ENCODE measurements at regions not wholly inside any gene's neighbourhood (a gene's known extent, or its start where the extent isn't known, plus 50 kb on each side); places are given as distances from the start of the nearest gene placed in this dataset.

GRCh38 chr3:141430316-141430715, 56.5 kb upstream of the RASA2 start:
- DNase-seq (no peak), ATAC-seq (ENCODE audit: insufficient read depth, low FRiP score) (no peak)
- no peak for TF ChIP-seq CTCF (IDR thresholded peaks at IDR 0.05; ENCODE audit: control extremely low read depth, extremely low read depth)
- Histone ChIP-seq H3K9me3 (ENCODE audit: control insufficient read depth in 4 of 4, insufficient read depth in 3 of 4, low read length in 3 of 4) (no peaks in the 10 kb centered on the region), H3K27me3 (ENCODE audit: control insufficient read depth in 3 of 3, insufficient read depth in 3 of 3, low read length in 2 of 3) (no peaks in the 10 kb centered on the region), H3K9ac (ENCODE audit: insufficient read depth in 1 of 2, low read length in 2 of 2) (no peak overlapping the region), H3K36me3 (ENCODE audit: control insufficient read depth in 4 of 4, insufficient read depth in 4 of 4, low read length in 4 of 4) (peaks cover 0 to 27% (median 11%) of the 10 kb centered on the region in 4 donors), H3K27ac (ENCODE audit: low read depth in 1 of 2, low read length in 1 of 2) (peak overlapping the region; percentile 50 to 53), H3K4me3 (no peak overlapping the region), H3K4me1 (ENCODE audit: control insufficient read depth in 5 of 5, insufficient read depth in 5 of 5, low read length in 5 of 5) (peaks cover 10 to 34% (median 17%) of the 10 kb centered on the region in 5 donors)
- 95 to 99% methylated on average over 6 of the region's 6 CpGs for WGBS, 2 donors

- DNase-seq (no peak), ATAC-seq (ENCODE audit: insufficient read depth, low FRiP score) (no peak)
- Histone ChIP-seq H3K9ac (ENCODE audit: insufficient read depth in 1 of 2, low read length in 2 of 2) (no peak overlapping the region), H3K36me3 (ENCODE audit: control insufficient read depth in 4 of 4, insufficient read depth in 4 of 4, low read length in 4 of 4) (peaks cover 2 to 27% (median 10%) of the 10 kb centered on the region in 4 donors), H3K27ac (ENCODE audit: low read depth in 1 of 2, low read length in 1 of 2) (peak overlapping the region; percentile 5 to 88), H3K9me3 (ENCODE audit: control insufficient read depth in 4 of 4, insufficient read depth in 3 of 4, low read length in 3 of 4) (no peaks in the 10 kb centered on the region), H3K27me3 (ENCODE audit: control insufficient read depth in 3 of 3, insufficient read depth in 3 of 3, low read length in 2 of 3) (no peaks in the 10 kb centered on the region), H3K4me1 (ENCODE audit: control insufficient read depth in 5 of 5, insufficient read depth in 5 of 5, low read length in 5 of 5) (peaks cover 1 to 25% (median 10%) of the 10 kb centered on the region in 5 donors), H3K4me3 (no peak overlapping the region)
- WGBS, 2 donors = 49 to 73% methylated on average over 18 of the region's 18 CpGs
- TF ChIP-seq CTCF (IDR thresholded peaks at IDR 0.05; ENCODE audit: control extremely low read depth, extremely low read depth) = no peak
Observed at GRCh38 chr3:141431411-141432378, 55.1 kb upstream of the RASA2 start.

- Histone ChIP-seq H3K27ac (ENCODE audit: low read depth in 1 of 2, low read length in 1 of 2) (peak overlapping the region in 1 of 2 donors; percentile 34), H3K27me3 (ENCODE audit: control insufficient read depth in 3 of 3, insufficient read depth in 3 of 3, low read length in 2 of 3) (no peaks in the 10 kb centered on the region), H3K36me3 (ENCODE audit: control insufficient read depth in 4 of 4, insufficient read depth in 4 of 4, low read length in 4 of 4) (peaks cover 6 to 26% (median 8%) of the 10 kb centered on the region in 4 donors), H3K4me1 (ENCODE audit: control insufficient read depth in 5 of 5, insufficient read depth in 5 of 5, low read length in 5 of 5) (peaks cover 0 to 17% (median 6%) of the 10 kb centered on the region in 5 donors), H3K9me3 (ENCODE audit: control insufficient read depth in 4 of 4, insufficient read depth in 3 of 4, low read length in 3 of 4) (no peaks in the 10 kb centered on the region), H3K9ac (ENCODE audit: insufficient read depth in 1 of 2, low read length in 2 of 2) (no peak overlapping the region), H3K4me3 (no peak overlapping the region)
- DNase-seq (no peak), ATAC-seq (ENCODE audit: insufficient read depth, low FRiP score) (no peak)
- 97% methylated on average over 2 of the region's 2 CpGs for WGBS, 2 donors
- no peak for TF ChIP-seq CTCF (IDR thresholded peaks at IDR 0.05; ENCODE audit: control extremely low read depth, extremely low read depth)
Observed at GRCh38 chr3:141432904-141433303, 53.9 kb upstream of the RASA2 start.

Measured in lung (tissue), 11 donors.